ENCODE measurements at regions not wholly inside any gene's neighbourhood (a gene's known extent, or its start where the extent isn't known, plus 50 kb on each side); places are given as distances from the start of the nearest gene placed in this dataset.

GRCh38 chr5:72625332-72625731, 118.1 kb upstream of the ZNF366 start:
- Histone ChIP-seq H2AFZ (ENCODE audit: control insufficient read depth, low read length) (no peak overlapping the region), H3K9me1 (ENCODE audit: control insufficient read depth, extremely low read depth, insufficient read depth, low read length) (no peaks in the 10 kb centered on the region), H3K36me3 (ENCODE audit: control insufficient read depth in 2 of 2, extremely low read depth in 1 of 2, insufficient read depth in 2 of 2, low read length in 2 of 2) (no peaks in the 10 kb centered on the region), H3K27ac (ENCODE audit: control insufficient read depth, insufficient read depth, low read length) (no peak overlapping the region), H3K27me3 (ENCODE audit: control insufficient read depth, extremely low read depth, insufficient read depth, low read length) (no peaks in the 10 kb centered on the region), H3K9me3 (ENCODE audit: control insufficient read depth, low read depth, low read length) (no peaks in the 10 kb centered on the region), H4K20me1 (ENCODE audit: control insufficient read depth, extremely low read depth, insufficient read depth, low read length) (no peaks in the 10 kb centered on the region), H3K79me2 (ENCODE audit: control insufficient read depth, insufficient read depth, low read length) (no peaks in the 10 kb centered on the region), H3K4me3 (ENCODE audit: control insufficient read depth in 2 of 3, extremely low read depth in 1 of 3, insufficient read depth in 2 of 3, low read depth in 1 of 3, low read length in 3 of 3) (no peak overlapping the region), H3K4me2 (ENCODE audit: control insufficient read depth, extremely low read depth, insufficient read depth, low read depth, low read length) (no peak overlapping the region), H3K9ac (ENCODE audit: control insufficient read depth, extremely low read depth, insufficient read depth, low read length) (no peak overlapping the region), H3K4me1 (ENCODE audit: control insufficient read depth, extremely low read depth, insufficient read depth, low read length) (no peaks in the 10 kb centered on the region)
- no peak for DNase-seq (ENCODE audit: low read depth, low spot score)
- FAIRE-seq: no peak
- no peak for TF ChIP-seq CTCF (optimal IDR thresholded peaks at IDR 0.05 in 1 of 3, IDR thresholded peaks at IDR 0.05 in 1 of 3, conservative IDR thresholded peaks at IDR 0.05 in 1 of 3; ENCODE audit: extremely low read depth in 1 of 3, insufficient read depth in 2 of 3, low read length in 3 of 3)
- no peak for TF ChIP-seq EZH2 (IDR thresholded peaks at IDR 0.05; ENCODE audit: low read length)
- dilution Hi-C loops (cut with MboI; ENCODE audit: extremely low pct_ligation_motif_present, low sequenced_read_pairs): no loop called here

- no peak for TF ChIP-seq CTCF (optimal IDR thresholded peaks at IDR 0.05 in 1 of 3, IDR thresholded peaks at IDR 0.05 in 1 of 3, conservative IDR thresholded peaks at IDR 0.05 in 1 of 3; ENCODE audit: extremely low read depth in 1 of 3, insufficient read depth in 2 of 3, low read length in 3 of 3)
- TF ChIP-seq EZH2 (IDR thresholded peaks at IDR 0.05; ENCODE audit: low read length): no peak
- Histone ChIP-seq H4K20me1 (ENCODE audit: control insufficient read depth, extremely low read depth, insufficient read depth, low read length) (no peaks in the 10 kb centered on the region), H3K79me2 (ENCODE audit: control insufficient read depth, insufficient read depth, low read length) (no peaks in the 10 kb centered on the region), H3K27me3 (ENCODE audit: control insufficient read depth, extremely low read depth, insufficient read depth, low read length) (no peaks in the 10 kb centered on the region), H3K27ac (ENCODE audit: control insufficient read depth, insufficient read depth, low read length) (no peak overlapping the region), H3K9me3 (ENCODE audit: control insufficient read depth, low read depth, low read length) (no peaks in the 10 kb centered on the region), H3K4me1 (ENCODE audit: control insufficient read depth, extremely low read depth, insufficient read depth, low read length) (no peaks in the 10 kb centered on the region), H3K9ac (ENCODE audit: control insufficient read depth, extremely low read depth, insufficient read depth, low read length) (no peak overlapping the region), H3K9me1 (ENCODE audit: control insufficient read depth, extremely low read depth, insufficient read depth, low read length) (no peaks in the 10 kb centered on the region), H2AFZ (ENCODE audit: control insufficient read depth, low read length) (no peak overlapping the region), H3K4me2 (ENCODE audit: control insufficient read depth, extremely low read depth, insufficient read depth, low read depth, low read length) (no peak overlapping the region), H3K36me3 (ENCODE audit: control insufficient read depth in 2 of 2, extremely low read depth in 1 of 2, insufficient read depth in 2 of 2, low read length in 2 of 2) (no peaks in the 10 kb centered on the region), H3K4me3 (ENCODE audit: control insufficient read depth in 2 of 3, extremely low read depth in 1 of 3, insufficient read depth in 2 of 3, low read depth in 1 of 3, low read length in 3 of 3) (no peak overlapping the region)
- dilution Hi-C loops (cut with MboI; ENCODE audit: extremely low pct_ligation_motif_present, low sequenced_read_pairs): no loop called here
- DNase-seq (ENCODE audit: low read depth, low spot score) (no peak), FAIRE-seq (no peak)
Observed at GRCh38 chr5:72624641-72625236, 117.5 kb upstream of the ZNF366 start.
